GM20000 (cell line): ENCODE measurements at regions not wholly inside any gene's neighbourhood (a gene's known extent, or its start where the extent isn't known, plus 50 kb on each side); places are given as distances from the start of the nearest gene placed in this dataset.

Experiments used
- DNase-seq: peaks from one replicate; pipeline ENCODE4 v3.0.0; 2012; ENCODE audit warnings: low spot score
- CTCF ChIP-seq: IDR thresholded peaks from 2 replicates; pipeline ENCODE4 v1.5.1; 2012; ENCODE audit warnings: mild to moderate bottlenecking, control low read depth; ENCODE audit errors: extremely low read depth, missing control alignments

- DNase-seq = no peak
- TF ChIP-seq CTCF = no peak
Measured at GRCh38 chr2:60136913-60137312, 416.5 kb downstream of the BCL11A start.

GRCh38 chr2:60127191-60127590, 426.3 kb downstream of the BCL11A start:
- DNase-seq = no peak
- TF ChIP-seq CTCF = no peak

DNA sequence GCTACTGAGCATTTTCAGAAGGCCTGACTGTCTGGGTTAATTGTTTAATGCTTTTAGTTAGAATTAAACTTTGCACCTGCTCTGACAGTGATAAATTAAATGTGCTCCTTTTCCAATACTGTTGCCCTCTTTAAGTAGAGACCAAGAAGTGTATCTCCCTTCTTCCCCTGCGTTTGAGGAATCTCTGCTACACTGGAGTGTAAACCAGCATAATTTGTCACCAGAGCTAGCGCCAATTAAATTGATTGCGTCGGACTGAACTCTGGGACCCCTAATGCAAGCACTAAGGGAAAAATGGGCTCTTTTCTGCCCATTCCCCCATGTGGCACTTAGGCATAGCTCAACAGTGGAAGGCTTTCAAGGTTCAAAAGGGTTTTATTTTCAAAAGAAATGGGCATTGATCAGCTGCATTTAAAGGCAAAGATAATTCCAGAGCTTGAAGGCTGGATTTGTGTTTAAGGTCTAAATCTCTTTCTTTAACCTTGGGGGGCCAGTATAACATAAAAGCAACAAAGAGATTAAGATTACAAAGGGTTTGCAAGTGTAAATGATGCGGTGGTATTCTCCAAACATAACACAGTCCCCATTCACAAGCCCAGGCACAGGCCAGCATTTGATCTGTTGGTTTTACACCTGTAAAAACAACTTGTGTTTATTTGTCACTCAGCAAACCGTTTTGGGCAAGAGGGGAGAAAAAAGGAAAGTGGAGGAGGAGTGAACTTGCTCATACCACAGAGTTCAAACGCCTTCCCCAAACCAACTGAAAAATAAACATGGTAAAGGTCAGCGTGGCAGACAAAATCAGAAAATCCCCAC, 427.6 kb downstream of the BCL11A start:
- DNase-seq = no peak
- TF ChIP-seq CTCF = no peak

DNA sequence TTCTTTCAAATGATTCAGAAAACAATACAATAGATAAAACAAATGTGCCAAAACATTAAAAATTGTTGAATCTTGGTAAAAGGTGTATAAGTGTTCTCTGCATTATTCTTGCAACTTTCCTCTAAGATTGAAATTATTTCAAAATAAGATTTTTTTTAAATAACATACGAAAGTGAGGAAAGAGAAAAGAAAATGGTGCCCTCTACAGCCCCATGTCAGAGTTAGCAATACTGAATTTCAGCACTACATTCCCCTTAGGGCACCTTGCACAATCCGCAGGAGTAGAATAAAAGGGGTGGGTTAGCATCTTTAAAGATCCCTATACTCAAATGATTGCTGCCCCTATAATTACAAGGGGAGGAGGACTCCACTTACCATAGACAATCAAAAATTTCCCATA, 433.7 kb downstream of the BCL11A start:
- DNase-seq = no peak
- TF ChIP-seq CTCF = no peak

- TF ChIP-seq CTCF = no peak
- DNase-seq = no peak
Measured at GRCh38 chr2:60118917-60119316, 434.5 kb downstream of the BCL11A start.

GRCh38 chr2:60118061-60118460, 435.4 kb downstream of the BCL11A start:
- DNase-seq = no peak
- no peak for TF ChIP-seq CTCF

GRCh38 chr2:60116161-60116875, 437.1 kb downstream of the BCL11A start:
- DNase-seq = no peak
- TF ChIP-seq CTCF = no peak
